ENCODE measurements at regions not wholly inside any gene's neighbourhood (a gene's known extent, or its start where the extent isn't known, plus 50 kb on each side); places are given as distances from the start of the nearest gene placed in this dataset.

DNA sequence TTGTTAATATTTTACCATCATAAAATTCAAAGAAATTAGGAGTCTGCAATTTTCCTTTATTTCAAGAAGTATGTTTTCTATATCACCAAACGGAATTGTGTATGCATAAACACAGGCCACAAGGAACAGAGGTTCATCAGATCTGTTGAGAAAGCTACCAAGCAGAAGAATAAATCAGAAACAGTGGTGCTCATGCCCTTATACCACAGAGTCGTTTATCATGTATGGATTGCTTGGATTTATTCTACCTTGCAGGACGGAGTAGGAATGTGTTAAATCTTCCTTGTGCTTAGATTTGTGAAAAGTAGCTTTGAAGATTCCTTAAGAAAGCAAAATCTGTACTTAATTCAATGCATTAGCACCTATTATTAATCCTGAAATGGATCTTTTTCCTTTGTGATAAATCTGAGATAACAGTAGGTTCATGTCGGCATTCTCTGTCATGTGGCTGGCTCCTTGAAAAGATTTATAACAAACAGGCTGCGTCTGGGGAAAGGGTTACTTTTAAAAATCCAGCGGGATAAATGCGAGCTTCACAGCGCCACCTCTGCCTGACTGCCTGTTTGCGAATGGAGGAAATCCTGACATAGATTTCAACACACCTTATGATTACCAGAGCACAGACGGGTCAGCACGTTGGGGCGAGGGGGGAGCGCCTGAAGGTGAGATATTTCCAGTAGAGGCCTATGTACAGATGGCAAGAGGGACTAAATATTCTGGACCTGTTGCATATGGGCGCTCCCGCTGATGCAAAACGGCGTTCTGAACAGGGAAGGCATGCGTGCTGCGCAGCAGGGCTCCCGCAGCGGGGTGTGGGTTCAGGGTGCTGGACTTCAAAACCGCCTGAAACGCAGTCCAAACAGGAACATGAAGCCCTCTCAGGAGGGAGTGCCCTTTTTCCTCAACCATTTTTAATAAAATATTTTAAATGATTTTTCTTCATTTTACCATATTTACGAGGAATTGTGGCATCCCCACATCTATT is 445.5 kb upstream of the SGCG start:
- no peak overlapping the region for H3K4me3 ChIP-seq (replicated peaks in 1 of 2; ENCODE audit: low read depth in 2 of 2, low read length in 2 of 2)
- TF ChIP-seq, protein P1, sequence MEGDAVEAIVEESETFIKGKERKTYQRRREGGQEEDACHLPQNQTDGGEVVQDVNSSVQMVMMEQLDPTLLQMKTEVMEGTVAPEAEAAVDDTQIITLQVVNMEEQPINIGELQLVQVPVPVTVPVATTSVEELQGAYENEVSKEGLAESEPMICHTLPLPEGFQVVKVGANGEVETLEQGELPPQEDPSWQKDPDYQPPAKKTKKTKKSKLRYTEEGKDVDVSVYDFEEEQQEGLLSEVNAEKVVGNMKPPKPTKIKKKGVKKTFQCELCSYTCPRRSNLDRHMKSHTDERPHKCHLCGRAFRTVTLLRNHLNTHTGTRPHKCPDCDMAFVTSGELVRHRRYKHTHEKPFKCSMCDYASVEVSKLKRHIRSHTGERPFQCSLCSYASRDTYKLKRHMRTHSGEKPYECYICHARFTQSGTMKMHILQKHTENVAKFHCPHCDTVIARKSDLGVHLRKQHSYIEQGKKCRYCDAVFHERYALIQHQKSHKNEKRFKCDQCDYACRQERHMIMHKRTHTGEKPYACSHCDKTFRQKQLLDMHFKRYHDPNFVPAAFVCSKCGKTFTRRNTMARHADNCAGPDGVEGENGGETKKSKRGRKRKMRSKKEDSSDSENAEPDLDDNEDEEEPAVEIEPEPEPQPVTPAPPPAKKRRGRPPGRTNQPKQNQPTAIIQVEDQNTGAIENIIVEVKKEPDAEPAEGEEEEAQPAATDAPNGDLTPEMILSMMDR (IDR thresholded peaks at IDR 0.05; ENCODE audit: low read depth, low read length) = no peak
- DNase-seq (ENCODE audit: low read depth in 2 of 2) = no peak

DNA sequence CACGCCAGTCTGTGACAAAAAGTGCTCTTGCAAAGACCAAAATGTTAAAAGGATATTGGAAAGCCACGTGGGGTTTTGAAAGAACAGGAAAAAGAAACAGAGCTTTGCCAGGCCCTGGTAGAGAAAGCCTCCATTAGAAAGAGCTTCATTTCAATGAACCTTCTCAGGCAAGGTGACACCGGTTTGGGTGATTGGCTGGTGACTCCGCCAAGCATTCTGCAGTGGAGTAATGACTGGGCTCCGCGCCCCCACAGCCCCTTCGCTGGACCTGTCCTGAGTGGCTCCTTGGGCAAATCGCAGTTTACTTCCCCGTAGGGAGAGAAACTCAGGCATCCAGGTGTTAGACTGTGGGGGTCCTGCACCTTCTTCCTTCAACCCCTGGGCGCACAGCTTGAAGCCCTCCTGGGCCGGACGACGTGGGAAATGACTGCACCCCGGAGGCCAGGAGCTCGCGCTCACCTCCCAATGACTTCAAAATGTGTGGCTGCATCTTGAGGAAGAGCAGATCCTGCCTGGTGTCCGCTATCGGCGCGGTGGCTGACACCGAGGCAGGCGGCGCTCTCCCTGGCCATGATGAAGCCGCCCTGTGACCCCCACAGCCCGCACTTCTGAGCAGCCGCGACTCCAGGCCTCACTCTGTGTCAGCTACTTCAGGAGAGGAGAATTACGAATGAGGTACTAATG is 444.6 kb upstream of the SGCG start:
- TF ChIP-seq, protein P1 (IDR thresholded peaks at IDR 0.05; ENCODE audit: low read depth, low read length) = no peak
- H3K4me3 ChIP-seq (replicated peaks in 1 of 2; ENCODE audit: low read depth in 2 of 2, low read length in 2 of 2) = no peak overlapping the region
- no peak for DNase-seq (ENCODE audit: low read depth in 2 of 2)

DNA sequence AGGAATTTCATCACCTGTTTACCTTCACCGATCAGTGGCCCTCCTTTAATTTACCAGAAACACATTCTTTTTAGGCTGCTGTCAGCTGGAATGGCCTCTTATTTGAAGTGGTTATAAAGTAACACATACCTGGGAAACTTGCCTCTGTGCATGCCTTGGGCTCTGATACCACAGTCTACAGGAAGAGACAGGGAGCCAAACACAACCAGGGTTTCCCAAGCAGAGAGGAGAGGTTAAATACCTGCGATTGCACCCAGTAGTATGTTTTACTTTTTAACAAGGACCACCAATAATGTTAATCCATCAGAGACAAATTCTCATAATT is 444.0 kb upstream of the SGCG start:
- DNase-seq (ENCODE audit: low read depth in 2 of 2) = no peak
- TF ChIP-seq, protein P1 (IDR thresholded peaks at IDR 0.05; ENCODE audit: low read depth, low read length) = no peak
- no peak overlapping the region for H3K4me3 ChIP-seq (replicated peaks in 1 of 2; ENCODE audit: low read depth in 2 of 2, low read length in 2 of 2)

DNA sequence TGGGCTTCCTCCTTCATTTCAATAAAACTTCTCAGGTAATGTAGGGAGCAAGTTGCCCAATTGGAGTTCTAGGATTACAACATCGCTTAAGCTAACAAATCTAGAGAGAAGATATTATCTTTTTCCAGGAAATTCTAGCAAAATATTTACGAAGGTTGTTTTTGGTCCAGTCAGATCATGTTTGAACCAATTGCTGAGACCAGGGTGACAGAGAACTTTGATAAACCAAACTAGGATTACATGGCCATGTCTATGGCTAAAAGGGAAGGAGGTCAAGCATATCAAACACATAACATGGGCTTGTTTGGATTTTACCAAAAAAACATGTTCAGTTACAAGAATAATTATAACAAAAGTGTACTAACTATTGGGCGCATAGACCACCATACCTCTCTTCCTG is 442.4 kb upstream of the SGCG start:
- TF ChIP-seq, protein P1 (IDR thresholded peaks at IDR 0.05; ENCODE audit: low read depth, low read length) = no peak
- DNase-seq (ENCODE audit: low read depth in 2 of 2) = no peak
- H3K4me3 ChIP-seq (replicated peaks in 1 of 2; ENCODE audit: low read depth in 2 of 2, low read length in 2 of 2) = no peak overlapping the region

DNA sequence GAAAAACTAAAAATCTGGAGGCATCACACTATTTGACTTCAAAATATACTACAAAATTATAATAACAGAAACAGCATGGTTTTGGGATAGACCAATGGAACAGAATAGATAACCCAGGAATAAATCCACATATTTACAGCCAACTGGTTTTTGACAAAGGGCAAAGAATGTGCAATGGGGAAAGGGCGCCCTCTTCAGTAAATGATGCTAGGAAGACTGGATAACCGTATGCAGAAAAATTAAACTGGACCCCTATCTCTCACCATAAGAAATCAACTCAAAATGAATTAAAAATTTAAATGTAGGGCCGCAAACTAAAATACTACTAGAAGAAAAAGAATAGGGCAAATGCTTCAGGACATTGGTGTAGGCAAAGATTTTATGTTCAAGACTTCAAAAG is 440.5 kb upstream of the SGCG start:
- TF ChIP-seq, protein P1 (IDR thresholded peaks at IDR 0.05; ENCODE audit: low read depth, low read length) = no peak
- no peak overlapping the region for H3K4me3 ChIP-seq (replicated peaks in 1 of 2; ENCODE audit: low read depth in 2 of 2, low read length in 2 of 2)
- DNase-seq (ENCODE audit: low read depth in 2 of 2) = no peak

DNA sequence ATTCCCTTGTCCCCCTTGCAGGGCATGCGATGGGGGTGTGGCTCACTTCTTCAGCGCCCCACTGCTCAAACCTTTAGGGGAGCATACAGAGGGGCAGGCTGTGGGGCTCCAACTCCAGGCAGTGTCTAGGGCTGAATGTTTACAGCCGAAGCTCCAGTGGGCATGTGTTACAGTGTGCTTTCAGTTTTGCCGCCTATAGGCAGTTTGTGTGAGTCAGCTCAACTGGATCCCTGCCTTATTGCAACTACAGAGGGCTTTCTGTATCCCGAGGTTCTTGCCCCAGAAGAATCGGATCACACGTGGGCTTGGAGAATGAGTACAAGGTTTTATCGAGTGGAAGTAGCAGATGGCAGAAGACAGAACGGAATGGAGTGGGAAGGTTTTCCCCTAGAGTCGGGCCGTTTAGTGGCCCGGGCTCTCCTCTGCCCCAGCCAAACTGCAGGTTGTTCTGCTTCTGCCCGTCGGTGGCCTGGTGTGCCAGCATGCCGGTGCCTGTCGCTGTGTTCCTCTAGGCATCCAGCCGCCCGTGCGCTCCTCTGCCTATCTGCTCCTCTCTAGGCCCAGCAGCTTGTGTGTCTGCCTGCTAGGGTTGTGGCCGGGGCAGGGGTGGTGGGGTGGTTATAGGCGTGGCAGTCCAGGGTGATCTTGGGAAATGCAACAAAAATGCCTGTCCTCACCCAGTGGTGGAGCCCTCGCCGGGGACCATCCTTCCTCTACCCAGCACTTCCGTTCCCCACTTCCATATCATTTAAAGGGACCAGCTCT is 435.9 kb upstream of the SGCG start:
- no peak for DNase-seq (ENCODE audit: low read depth in 2 of 2)
- no peak overlapping the region for H3K4me3 ChIP-seq (replicated peaks in 1 of 2; ENCODE audit: low read depth in 2 of 2, low read length in 2 of 2)
- TF ChIP-seq, protein P1 (IDR thresholded peaks at IDR 0.05; ENCODE audit: low read depth, low read length) = no peak
